SIG-M5 treated with dmso at 0.1 percent for 504 hours (cell line): ENCODE measurements at regions not wholly inside any gene's neighbourhood (a gene's known extent, or its start where the extent isn't known, plus 50 kb on each side); places are given as distances from the start of the nearest gene placed in this dataset.
"Not testable (repeated sequence)": the region's sequence is repeated elsewhere in the genome, so short reads cannot be mapped to it uniquely, and the experiment has no call there.

Source experiments
- DNase-seq: peaks from one replicate; lab custom pipeline; 2025; ENCODE audit not compliant: unreplicated experiment; lab: John Stamatoyannopoulos, UW

DNA sequence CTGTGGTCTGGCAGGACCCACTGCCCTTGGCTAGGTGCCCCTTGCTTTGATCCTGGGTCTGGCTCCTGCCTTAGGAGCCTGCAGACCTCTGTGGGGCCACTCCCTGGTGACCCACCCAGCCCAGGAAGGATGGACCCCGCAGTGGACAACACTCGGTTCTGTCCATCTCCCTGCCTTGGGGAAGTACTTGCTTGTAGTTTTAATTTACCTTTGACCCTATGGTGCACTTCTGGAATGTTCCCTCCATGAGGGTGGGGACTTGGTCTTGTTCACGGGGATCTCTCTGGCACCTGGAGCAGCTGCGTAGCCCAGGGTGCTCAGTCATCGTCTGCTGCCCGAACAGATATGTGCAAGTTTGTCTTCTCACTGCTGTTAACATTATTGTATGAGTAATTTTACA is 171.3 kb downstream of the TRIM43 start:
- DNase-seq: not testable (repeated sequence)

GRCh38 chr2:95764966-95765365 is 173.2 kb downstream of the TRIM43 start:
- DNase-seq: not testable (repeated sequence)

GRCh38 chr2:95765925-95766910 is 174.4 kb downstream of the TRIM43 start:
- DNase-seq: not testable (repeated sequence)

- DNase-seq: not testable (repeated sequence)
Observed at GRCh38 chr2:95767531-95767930, 175.7 kb downstream of the TRIM43 start.

DNA sequence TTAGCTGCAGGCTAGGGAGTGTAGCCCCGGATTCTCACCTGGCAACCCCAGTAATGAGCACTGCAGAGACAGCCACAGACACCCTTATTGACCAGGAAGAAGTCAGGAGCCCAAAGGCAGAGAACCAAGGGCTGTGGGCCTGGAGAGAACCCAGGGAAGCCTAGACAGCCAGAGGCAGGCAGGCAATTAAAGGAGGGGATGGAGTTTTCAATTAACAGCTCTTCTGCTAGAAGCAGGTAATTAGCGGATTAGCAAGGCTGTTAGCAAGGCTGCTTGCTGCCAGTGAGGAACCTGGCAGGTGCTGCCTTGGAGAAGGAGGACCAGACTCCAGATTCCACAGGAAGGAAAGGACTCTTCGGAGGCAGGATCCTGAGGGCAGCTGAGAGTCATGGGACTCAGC is 176.1 kb downstream of the TRIM43 start:
- not testable (repeated sequence) for DNase-seq

- not testable (repeated sequence) for DNase-seq
Observed at GRCh38 chr2:95769256-95769655, 177.5 kb downstream of the TRIM43 start.

- not testable (repeated sequence) for DNase-seq
Observed at GRCh38 chr2:95770726-95771125, 178.9 kb downstream of the TRIM43 start.

DNA sequence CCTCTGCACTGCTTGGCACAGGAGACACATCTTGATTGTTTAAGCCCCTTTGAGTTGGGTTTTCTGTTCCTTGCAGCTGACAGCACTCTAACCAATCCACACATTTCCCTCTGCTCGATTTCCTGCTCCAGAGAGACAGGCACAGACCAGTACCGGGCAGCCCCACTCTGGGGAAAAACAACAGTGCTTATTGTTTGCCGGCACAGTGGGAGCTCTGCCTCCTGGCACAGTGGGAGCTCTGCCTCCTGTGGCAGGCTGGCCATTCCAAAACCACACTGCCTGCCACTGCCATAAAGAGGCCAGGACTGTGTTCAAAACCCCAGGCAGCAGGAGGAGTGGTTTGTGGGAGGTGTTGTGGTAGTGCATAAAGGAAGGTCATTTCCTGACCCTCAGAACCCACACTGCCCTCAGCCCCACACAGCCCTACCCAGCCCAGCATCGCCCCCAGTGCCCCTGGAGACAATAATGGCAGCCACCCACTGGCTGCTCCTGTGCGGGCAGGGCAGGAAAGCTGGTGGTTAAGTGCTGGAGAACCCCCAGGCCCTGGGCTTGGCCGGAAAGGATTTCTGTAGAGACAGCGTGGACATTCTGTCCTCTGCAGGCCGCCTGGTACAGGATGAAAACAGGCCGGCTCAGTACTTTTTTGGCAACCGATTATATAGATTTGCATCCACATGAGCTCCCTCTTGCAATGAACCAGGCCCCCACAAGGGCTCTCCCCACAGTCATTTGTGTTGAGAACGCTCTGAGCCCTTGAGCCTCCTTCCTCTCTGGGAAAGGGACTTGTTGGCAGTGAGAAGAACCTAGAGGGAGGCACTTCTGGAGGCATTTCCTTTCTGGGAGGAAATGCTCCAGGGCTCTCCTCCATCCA is 182.8 kb downstream of the TRIM43 start:
- not testable (repeated sequence) for DNase-seq

GRCh38 chr2:95775193-95775531 is 183.4 kb downstream of the TRIM43 start:
- DNase-seq: not testable (repeated sequence)
